Right hindlimb (tissue), 1 donor: ENCODE measurements at regions not wholly inside any gene's neighbourhood (a gene's known extent, or its start where the extent isn't known, plus 50 kb on each side); places are given as distances from the start of the nearest gene placed in this dataset.
"Not testable (repeated sequence)": the region's sequence is repeated elsewhere in the genome, so short reads cannot be mapped to it uniquely, and the experiment has no call there.

Source experiments
- DNase-seq: peaks from one replicate; pipeline ENCODE4 v3.0.0-alpha.2; 2018

DNA sequence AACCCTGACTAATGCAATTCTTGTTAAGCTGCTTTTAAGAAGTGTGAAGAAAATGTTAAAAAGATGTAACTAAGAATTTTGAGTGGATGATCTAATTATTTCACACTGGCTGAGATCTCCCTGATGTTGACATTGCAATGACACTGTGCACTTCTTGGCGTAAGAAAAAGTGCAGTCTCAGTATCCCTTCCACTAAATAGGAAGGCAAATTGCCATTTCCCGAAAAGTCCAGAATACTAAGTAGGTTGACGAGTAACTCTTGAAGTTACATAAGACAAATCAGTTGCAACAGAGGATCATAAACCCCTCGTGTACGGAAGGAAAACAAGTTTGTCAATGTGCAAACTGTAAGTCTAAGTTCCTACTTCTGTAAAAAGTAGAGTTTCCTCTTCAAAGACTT, 189.9 kb downstream of the LMLN start:
- DNase-seq = not testable (repeated sequence)

DNA sequence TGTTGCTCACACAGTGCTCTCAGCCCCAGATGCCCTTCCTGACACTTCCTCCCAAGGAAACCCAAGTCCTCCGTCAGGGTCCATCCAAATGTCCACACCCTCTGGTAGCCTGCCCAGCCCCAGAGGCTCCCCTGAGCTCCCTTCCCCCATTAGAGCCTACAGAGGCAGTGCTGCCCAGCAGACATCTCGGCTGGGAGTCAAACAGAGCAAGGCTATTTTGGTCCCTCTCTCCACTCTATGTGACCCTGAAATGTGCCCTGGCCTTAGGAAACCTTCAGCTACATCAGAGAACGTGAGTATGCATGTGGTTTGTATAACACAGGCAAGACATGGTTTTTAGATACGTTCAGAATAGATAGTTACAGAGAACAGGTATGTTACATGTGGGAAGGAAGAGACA, 191.8 kb downstream of the LMLN start:
- not testable (repeated sequence) for DNase-seq

DNA sequence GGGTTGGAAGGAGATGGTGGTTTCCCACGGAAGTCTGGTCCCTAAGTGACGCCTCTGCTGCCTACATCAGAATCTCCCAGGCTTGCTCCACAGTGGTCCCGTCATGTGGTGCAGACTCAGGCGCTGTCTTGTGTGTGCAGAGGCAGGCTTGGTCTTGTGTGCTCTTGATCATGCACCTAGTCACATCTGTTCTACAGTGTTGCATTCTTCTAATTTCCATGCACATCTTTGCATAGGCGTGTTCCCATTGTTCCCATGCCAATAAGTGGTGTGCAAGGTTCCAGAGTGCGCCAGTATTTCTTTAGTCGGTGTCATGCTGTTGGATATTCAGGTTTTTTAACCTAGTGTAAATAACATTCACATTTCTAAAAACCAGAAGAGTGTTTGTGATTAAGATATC, 195.8 kb downstream of the LMLN start:
- DNase-seq = not testable (repeated sequence)

DNA sequence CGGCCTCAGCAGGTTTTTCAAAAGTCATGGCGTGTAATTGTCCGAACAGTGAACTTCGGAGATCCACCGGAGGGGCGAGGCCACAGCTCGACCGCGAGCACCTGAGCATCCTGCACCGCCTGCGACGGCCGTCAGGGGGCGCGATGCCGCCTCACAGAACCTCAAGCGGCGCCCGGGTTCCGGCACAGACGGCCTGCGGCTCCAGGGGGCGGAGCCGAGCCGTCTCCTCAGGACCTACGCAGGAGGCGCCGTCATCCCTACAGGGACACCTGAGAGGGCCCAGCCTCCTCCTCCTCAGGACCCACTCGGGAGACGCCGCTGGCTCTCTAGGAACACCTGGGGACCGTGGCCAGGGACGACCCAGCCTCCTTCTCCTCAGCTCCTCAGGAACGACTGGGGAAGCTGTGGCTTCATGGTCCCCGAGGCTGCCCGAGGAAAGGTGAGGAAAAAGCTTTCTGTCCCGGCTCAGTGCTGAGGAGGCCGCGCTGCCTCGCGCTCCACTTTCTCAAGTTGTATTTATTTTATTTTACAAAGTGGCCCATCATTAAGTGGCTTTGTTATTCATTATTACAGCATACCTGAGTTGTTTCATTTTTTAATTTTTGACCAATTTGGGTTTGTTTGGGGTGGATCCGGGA, 197.3 kb downstream of the LMLN start:
- not testable (repeated sequence) for DNase-seq

DNA sequence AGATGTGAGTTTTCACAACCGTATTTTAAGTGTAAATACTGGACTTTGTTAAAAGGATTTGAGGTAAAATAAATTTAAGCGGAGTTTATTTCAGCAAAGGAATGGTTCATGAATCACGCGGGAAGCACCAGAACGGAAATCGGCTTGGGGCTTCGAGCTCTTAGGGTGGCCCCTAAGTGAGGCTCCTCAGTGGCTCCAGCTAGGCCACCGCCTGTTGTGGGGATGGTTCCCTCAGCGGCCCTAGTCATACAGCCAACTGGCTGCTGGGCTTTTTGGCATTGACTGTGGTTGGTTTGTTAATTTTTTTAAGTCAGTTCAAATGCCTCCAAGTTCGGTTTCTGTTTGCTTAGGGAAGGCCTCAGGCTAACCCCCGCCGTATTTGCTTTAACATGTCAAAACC, 198.0 kb downstream of the LMLN start:
- not testable (repeated sequence) for DNase-seq

DNA sequence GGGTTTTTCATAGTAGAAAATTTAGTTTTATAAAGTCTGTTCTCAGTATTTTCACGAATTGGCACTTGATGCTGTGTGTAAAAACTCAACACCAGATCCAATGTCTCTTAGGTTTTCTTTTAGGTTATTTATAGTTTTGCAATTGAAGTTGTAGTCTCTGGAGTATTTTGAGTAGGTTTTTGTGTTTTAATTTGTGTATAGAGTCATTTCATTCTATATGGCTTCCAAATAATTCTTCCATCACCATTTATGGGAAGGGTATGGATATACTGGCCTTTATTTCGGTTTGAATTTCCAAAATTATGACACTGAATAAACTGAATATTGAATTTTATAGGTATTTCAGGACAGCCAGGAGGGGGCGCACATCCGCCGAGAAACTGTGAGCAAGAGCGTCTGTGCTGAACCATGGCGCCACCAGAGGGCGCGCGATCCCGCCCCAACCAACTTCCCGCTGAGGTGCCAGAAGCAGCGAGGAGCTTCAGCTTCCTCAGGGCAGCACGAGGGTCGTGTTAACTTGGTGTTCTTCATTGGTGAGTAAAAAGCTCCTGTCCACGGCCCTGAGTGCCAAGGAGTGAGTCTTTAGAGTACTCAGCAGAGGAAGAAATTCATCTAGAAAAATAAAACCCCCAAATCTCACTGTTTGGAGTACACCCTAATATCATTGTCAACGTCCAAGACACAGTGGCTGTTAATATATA, 207.5 kb downstream of the LMLN start:
- peak; percentile 47 for DNase-seq

DNA sequence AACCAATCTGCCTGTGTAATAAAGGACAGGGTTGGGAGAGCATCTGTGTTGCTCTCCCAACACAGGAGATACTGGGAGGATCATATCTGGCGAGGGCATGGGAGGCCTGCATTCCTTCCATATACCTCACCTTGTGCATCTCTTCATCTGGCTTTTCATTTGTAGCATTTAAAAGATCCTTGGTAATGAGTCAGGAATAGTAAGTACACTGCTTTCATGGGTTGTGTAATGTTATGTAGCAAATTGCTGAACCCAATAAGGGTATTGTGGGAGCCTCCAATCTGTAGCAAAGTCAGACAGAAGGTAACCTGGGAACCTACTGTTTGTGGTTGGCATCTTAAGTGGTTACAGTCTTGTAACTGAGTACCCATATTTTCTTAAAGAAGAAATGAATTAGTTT, 210.8 kb downstream of the LMLN start:
- not testable (repeated sequence) for DNase-seq

DNA sequence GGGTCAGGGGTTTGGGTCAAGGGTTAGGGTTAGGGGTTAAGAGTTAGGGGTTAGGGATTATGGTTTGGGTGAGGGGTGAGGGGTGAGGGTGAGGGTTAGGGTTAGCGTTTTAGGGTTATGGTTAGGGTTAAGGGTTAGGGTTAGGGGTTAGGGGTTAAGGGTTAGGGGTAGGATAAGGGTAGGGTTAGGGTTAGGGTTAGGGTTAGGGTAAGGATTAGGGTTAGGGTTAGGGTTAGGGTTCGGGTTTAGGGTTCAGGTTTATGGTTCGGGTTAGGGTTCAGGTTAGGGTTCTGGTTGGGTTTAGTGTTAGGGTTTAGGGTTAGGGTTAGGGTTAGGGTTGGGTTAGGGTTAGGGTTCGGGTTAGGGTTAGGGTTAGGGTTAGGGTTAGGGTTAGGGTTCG, 213.1 kb downstream of the LMLN start:
- DNase-seq = peak; percentile 1

DNA sequence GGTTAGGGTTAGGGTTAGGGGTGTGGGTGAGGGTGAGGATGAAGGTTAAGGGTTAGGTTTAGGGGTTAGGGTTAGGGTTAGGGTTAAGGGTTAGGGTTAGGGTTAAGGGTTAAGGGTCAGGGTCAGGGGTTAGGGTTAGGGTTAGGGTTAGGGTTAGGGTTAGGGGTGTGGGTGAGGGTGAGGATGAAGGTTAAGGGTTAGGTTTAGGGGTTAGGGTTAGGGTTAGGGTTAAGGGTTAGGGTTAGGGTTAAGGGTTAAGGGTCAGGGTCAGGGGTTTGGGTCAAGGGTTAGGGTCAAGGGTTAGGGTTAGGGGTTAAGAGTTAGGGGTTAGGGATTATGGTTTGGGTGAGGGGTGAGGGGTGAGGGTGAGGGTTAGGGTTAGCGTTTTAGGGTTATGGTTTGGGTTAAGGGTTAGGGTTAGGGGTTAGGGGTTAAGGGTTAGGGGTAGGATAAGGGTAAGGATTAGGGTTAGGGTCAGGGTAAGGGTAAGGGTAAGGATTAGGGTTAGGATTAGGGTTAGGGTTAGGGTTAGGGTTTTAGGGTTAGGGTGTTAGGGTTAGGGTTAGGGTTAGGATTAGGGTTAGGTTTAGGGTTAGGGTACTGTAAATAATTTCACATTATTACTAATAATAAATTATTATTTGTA, 214.0 kb downstream of the LMLN start:
- DNase-seq = not testable (repeated sequence)
